ENCODE measurements at regions not wholly inside any gene's neighbourhood (a gene's known extent, or its start where the extent isn't known, plus 50 kb on each side); places are given as distances from the start of the nearest gene placed in this dataset.

DNA sequence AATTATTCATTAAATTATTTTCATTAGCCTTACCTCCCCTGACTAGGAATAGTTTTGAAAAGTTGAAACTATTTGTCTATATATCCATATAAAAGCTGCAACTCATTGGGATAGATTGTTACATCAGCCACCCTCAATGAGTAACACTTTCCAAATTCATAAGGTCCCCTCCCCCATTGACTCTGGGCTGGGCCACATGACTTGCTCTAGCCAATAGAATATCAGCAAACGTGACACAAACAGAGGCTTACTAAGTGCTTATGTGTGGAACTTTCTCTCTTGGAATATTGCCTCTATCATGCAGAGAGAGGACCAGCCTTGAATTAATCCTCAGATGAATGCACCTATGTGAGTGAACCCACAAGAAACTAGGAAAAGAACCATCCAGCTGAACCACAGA lies 213.7 kb downstream of the CCDC59 start:
- no peak for DNase-seq (ENCODE audit: low read depth, low spot score)
- Histone ChIP-seq H3K4me3 (no peak overlapping the region), H3K9ac (ENCODE audit: insufficient read length) (no peak overlapping the region), H3K36me3 (ENCODE audit: insufficient read depth, low read length) (no peaks in the 10 kb centered on the region), H3K9me3 (ENCODE audit: low read depth, low read length) (no peaks in the 10 kb centered on the region), H3K27ac (no peak overlapping the region)
- no peak for TF ChIP-seq POLR2AphosphoS5 (IDR thresholded peaks at IDR 0.05; ENCODE audit: borderline replicate concordance, low read depth, low read length)
- TF ChIP-seq EZH2 (IDR thresholded peaks at IDR 0.05): no peak
- no peak for TF ChIP-seq FOXP2 (optimal IDR thresholded peaks at IDR 0.05; ENCODE audit: control extremely low read depth, extremely low read length, insufficient read depth)

GRCh38 chr12:82132390-82132789 lies 225.8 kb downstream of the CCDC59 start:
- Histone ChIP-seq H3K36me3 (ENCODE audit: insufficient read depth, low read length) (no peaks in the 10 kb centered on the region), H3K4me3 (no peak overlapping the region), H3K9ac (ENCODE audit: insufficient read length) (no peak overlapping the region), H3K27ac (no peak overlapping the region), H3K9me3 (ENCODE audit: low read depth, low read length) (no peaks in the 10 kb centered on the region)
- TF ChIP-seq EZH2 (IDR thresholded peaks at IDR 0.05): no peak
- no peak for TF ChIP-seq POLR2AphosphoS5 (IDR thresholded peaks at IDR 0.05; ENCODE audit: borderline replicate concordance, low read depth, low read length)
- TF ChIP-seq FOXP2 (optimal IDR thresholded peaks at IDR 0.05; ENCODE audit: control extremely low read depth, extremely low read length, insufficient read depth): no peak
- no peak for DNase-seq (ENCODE audit: low read depth, low spot score)

GRCh38 chr12:82130762-82131161 lies 227.4 kb downstream of the CCDC59 start:
- Histone ChIP-seq H3K27ac (no peak overlapping the region), H3K9me3 (ENCODE audit: low read depth, low read length) (no peaks in the 10 kb centered on the region), H3K9ac (ENCODE audit: insufficient read length) (no peak overlapping the region), H3K36me3 (ENCODE audit: insufficient read depth, low read length) (no peaks in the 10 kb centered on the region), H3K4me3 (no peak overlapping the region)
- TF ChIP-seq POLR2AphosphoS5 (IDR thresholded peaks at IDR 0.05; ENCODE audit: borderline replicate concordance, low read depth, low read length): no peak
- no peak for TF ChIP-seq EZH2 (IDR thresholded peaks at IDR 0.05)
- TF ChIP-seq FOXP2 (optimal IDR thresholded peaks at IDR 0.05; ENCODE audit: control extremely low read depth, extremely low read length, insufficient read depth): no peak
- DNase-seq (ENCODE audit: low read depth, low spot score): no peak

DNA sequence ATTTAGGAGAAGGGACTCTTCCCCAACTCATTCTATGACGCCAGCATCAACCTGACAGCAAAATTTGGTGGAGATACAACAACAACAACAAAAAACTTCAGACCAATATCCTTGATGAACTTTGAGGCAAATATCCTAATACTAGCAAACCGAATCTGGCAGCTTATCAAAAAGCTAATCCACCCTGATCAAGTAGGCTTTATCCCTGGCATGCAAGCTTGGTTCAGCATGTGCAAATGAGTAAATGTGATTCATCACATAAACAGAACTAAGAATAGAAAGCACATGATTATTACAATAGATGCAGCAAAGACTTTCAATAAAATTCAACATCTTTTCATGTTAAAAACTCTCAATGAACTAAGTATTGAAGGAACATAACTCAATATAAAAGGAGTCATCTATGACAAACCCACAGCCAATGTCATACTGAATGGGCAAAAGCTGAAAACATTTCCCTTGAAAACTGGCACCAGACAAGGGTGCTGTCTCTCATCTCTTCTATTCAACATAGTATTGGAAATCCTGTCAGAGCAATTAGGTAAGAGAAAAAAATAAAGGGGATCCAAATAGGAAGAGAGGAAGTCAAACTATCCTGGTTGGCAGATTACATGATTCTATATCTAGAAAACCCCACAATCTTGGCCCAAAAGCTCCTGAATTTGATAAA lies 233.3 kb downstream of the CCDC59 start:
- no peak for DNase-seq (ENCODE audit: low read depth, low spot score)
- Histone ChIP-seq H3K27ac (no peak overlapping the region), H3K4me3 (no peak overlapping the region), H3K9ac (ENCODE audit: insufficient read length) (no peak overlapping the region), H3K9me3 (ENCODE audit: low read depth, low read length) (no peaks in the 10 kb centered on the region), H3K36me3 (ENCODE audit: insufficient read depth, low read length) (no peaks in the 10 kb centered on the region)
- TF ChIP-seq POLR2AphosphoS5 (IDR thresholded peaks at IDR 0.05; ENCODE audit: borderline replicate concordance, low read depth, low read length) (no peak), FOXP2 (optimal IDR thresholded peaks at IDR 0.05; ENCODE audit: control extremely low read depth, extremely low read length, insufficient read depth) (no peak), EZH2 (IDR thresholded peaks at IDR 0.05) (no peak)

DNA sequence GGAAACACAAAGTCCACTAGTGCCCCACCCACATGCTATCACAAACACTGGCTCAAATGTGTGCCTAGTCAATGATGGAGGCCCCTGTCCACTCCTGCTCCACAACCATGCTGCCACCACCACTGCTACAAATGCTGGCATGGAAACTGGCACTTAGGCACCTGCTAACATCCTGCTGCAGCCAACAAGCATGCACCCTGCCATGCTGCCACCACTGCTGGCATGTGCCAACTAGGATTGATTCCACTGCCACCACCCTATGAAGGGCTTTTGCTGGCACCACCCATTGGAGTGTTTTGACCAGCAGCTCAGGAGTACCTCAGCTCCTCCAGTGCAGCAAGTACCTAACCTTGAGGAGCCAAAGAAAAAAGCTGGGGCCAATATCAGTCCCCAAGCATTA lies 236.6 kb downstream of the CCDC59 start:
- H3K9me3 ChIP-seq (ENCODE audit: low read depth, low read length): no peaks in the 10 kb centered on the region
- H3K4me3 ChIP-seq: no peak overlapping the region
- TF ChIP-seq POLR2AphosphoS5 (IDR thresholded peaks at IDR 0.05; ENCODE audit: borderline replicate concordance, low read depth, low read length) (no peak), FOXP2 (optimal IDR thresholded peaks at IDR 0.05; ENCODE audit: control extremely low read depth, extremely low read length, insufficient read depth) (no peak), EZH2 (IDR thresholded peaks at IDR 0.05) (no peak)
- no peak for DNase-seq (ENCODE audit: low read depth, low spot score)
- H3K36me3 ChIP-seq (ENCODE audit: insufficient read depth, low read length): no peaks in the 10 kb centered on the region
- no peak overlapping the region for H3K27ac ChIP-seq
- H3K9ac ChIP-seq (ENCODE audit: insufficient read length): no peak overlapping the region

DNA sequence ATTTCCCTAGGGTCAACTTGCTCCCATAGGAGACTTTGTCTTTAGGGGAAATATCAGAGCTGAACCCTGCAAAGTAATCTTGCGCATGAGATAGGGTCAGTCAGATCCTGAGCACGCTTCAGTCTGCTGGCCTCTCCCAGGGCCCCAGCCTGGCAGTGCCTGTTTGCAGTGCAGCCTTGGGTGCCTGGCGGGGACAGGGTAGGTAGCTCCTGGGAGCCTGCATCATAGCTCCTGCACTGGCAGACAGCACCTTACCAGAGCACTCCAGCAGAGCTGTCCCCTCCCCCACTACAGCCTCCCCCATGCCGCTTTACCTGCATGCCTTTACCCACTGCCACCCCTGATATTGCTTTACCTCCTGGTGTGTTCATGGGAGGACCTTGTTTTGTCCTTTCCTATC lies 237.3 kb downstream of the CCDC59 start:
- no peak for DNase-seq (ENCODE audit: low read depth, low spot score)
- Histone ChIP-seq H3K9me3 (ENCODE audit: low read depth, low read length) (no peaks in the 10 kb centered on the region), H3K27ac (no peak overlapping the region), H3K4me3 (no peak overlapping the region), H3K36me3 (ENCODE audit: insufficient read depth, low read length) (no peaks in the 10 kb centered on the region), H3K9ac (ENCODE audit: insufficient read length) (no peak overlapping the region)
- TF ChIP-seq FOXP2 (optimal IDR thresholded peaks at IDR 0.05; ENCODE audit: control extremely low read depth, extremely low read length, insufficient read depth) (no peak), EZH2 (IDR thresholded peaks at IDR 0.05) (no peak), POLR2AphosphoS5 (IDR thresholded peaks at IDR 0.05; ENCODE audit: borderline replicate concordance, low read depth, low read length) (no peak)

GRCh38 chr12:82109243-82109642 lies 248.9 kb downstream of the CCDC59 start:
- Histone ChIP-seq H3K27ac (no peak overlapping the region), H3K4me3 (no peak overlapping the region), H3K9ac (ENCODE audit: insufficient read length) (no peak overlapping the region), H3K36me3 (ENCODE audit: insufficient read depth, low read length) (no peaks in the 10 kb centered on the region), H3K9me3 (ENCODE audit: low read depth, low read length) (no peaks in the 10 kb centered on the region)
- DNase-seq (ENCODE audit: low read depth, low spot score): no peak
- no peak for TF ChIP-seq POLR2AphosphoS5 (IDR thresholded peaks at IDR 0.05; ENCODE audit: borderline replicate concordance, low read depth, low read length)
- no peak for TF ChIP-seq EZH2 (IDR thresholded peaks at IDR 0.05)
- TF ChIP-seq FOXP2 (optimal IDR thresholded peaks at IDR 0.05; ENCODE audit: control extremely low read depth, extremely low read length, insufficient read depth): no peak

GRCh38 chr12:82108615-82109014 lies 249.6 kb downstream of the CCDC59 start:
- Histone ChIP-seq H3K9ac (ENCODE audit: insufficient read length) (no peak overlapping the region), H3K36me3 (ENCODE audit: insufficient read depth, low read length) (no peaks in the 10 kb centered on the region), H3K27ac (no peak overlapping the region), H3K9me3 (ENCODE audit: low read depth, low read length) (no peaks in the 10 kb centered on the region), H3K4me3 (no peak overlapping the region)
- TF ChIP-seq EZH2 (IDR thresholded peaks at IDR 0.05): no peak
- no peak for TF ChIP-seq POLR2AphosphoS5 (IDR thresholded peaks at IDR 0.05; ENCODE audit: borderline replicate concordance, low read depth, low read length)
- TF ChIP-seq FOXP2 (optimal IDR thresholded peaks at IDR 0.05; ENCODE audit: control extremely low read depth, extremely low read length, insufficient read depth): no peak
- DNase-seq (ENCODE audit: low read depth, low spot score): no peak

DNA sequence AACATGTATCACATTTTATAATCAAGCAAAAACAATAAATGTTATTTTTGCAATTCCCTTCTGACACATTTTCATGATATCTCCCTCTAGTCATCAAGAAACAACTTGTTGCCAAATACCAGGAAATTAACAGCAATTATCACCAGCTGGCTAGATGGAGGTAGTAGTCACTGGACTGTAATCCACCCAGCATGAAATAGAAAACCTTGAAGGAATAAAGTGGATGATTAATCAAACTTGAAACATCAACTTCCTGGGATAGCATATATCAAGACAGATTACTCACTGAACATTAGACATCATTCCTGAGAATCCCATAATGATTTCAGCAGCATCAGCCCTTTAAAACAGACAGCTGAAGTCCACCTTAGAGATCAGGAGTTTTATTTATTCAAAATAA lies 259.0 kb downstream of the CCDC59 start:
- Histone ChIP-seq H3K4me3 (no peak overlapping the region), H3K27ac (no peak overlapping the region), H3K9ac (ENCODE audit: insufficient read length) (no peak overlapping the region), H3K36me3 (ENCODE audit: insufficient read depth, low read length) (no peaks in the 10 kb centered on the region), H3K9me3 (ENCODE audit: low read depth, low read length) (no peaks in the 10 kb centered on the region)
- TF ChIP-seq FOXP2 (optimal IDR thresholded peaks at IDR 0.05; ENCODE audit: control extremely low read depth, extremely low read length, insufficient read depth): no peak
- TF ChIP-seq POLR2AphosphoS5 (IDR thresholded peaks at IDR 0.05; ENCODE audit: borderline replicate concordance, low read depth, low read length): no peak
- TF ChIP-seq EZH2 (IDR thresholded peaks at IDR 0.05): no peak
- no peak for DNase-seq (ENCODE audit: low read depth, low spot score)
